ENCODE measurements at regions not wholly inside any gene's neighbourhood (a gene's known extent, or its start where the extent isn't known, plus 50 kb on each side); places are given as distances from the start of the nearest gene placed in this dataset.

DNA sequence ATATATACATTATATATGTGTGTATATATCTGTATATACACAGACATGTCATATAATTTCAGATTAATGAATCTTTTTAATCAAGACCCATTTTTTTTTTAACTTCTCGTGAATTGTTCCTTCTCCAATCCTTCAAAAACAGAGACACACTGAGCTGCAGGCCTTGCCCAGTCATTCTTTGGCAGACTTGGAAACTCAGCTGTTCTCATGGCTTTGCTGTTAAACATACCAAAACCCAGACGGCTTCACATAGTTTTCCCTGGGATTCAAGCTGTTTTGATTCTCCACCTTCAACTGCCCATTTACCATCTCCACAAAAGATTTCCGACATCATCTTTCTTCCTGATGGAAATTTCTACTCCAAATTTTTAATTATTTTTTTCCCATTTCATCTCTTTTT lies 148.7 kb downstream of the KCNJ2 start:
- TF ChIP-seq, protein P1, sequence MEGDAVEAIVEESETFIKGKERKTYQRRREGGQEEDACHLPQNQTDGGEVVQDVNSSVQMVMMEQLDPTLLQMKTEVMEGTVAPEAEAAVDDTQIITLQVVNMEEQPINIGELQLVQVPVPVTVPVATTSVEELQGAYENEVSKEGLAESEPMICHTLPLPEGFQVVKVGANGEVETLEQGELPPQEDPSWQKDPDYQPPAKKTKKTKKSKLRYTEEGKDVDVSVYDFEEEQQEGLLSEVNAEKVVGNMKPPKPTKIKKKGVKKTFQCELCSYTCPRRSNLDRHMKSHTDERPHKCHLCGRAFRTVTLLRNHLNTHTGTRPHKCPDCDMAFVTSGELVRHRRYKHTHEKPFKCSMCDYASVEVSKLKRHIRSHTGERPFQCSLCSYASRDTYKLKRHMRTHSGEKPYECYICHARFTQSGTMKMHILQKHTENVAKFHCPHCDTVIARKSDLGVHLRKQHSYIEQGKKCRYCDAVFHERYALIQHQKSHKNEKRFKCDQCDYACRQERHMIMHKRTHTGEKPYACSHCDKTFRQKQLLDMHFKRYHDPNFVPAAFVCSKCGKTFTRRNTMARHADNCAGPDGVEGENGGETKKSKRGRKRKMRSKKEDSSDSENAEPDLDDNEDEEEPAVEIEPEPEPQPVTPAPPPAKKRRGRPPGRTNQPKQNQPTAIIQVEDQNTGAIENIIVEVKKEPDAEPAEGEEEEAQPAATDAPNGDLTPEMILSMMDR (IDR thresholded peaks at IDR 0.05; ENCODE audit: low read depth, low read length, missing input control), result no peak
- TF ChIP-seq, protein P2, sequence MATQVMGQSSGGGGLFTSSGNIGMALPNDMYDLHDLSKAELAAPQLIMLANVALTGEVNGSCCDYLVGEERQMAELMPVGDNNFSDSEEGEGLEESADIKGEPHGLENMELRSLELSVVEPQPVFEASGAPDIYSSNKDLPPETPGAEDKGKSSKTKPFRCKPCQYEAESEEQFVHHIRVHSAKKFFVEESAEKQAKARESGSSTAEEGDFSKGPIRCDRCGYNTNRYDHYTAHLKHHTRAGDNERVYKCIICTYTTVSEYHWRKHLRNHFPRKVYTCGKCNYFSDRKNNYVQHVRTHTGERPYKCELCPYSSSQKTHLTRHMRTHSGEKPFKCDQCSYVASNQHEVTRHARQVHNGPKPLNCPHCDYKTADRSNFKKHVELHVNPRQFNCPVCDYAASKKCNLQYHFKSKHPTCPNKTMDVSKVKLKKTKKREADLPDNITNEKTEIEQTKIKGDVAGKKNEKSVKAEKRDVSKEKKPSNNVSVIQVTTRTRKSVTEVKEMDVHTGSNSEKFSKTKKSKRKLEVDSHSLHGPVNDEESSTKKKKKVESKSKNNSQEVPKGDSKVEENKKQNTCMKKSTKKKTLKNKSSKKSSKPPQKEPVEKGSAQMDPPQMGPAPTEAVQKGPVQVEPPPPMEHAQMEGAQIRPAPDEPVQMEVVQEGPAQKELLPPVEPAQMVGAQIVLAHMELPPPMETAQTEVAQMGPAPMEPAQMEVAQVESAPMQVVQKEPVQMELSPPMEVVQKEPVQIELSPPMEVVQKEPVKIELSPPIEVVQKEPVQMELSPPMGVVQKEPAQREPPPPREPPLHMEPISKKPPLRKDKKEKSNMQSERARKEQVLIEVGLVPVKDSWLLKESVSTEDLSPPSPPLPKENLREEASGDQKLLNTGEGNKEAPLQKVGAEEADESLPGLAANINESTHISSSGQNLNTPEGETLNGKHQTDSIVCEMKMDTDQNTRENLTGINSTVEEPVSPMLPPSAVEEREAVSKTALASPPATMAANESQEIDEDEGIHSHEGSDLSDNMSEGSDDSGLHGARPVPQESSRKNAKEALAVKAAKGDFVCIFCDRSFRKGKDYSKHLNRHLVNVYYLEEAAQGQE (IDR thresholded peaks at IDR 0.05), result no peak
- TF ChIP-seq RAD21 (IDR thresholded peaks at IDR 0.05) (no peak), RXRA (IDR thresholded peaks at IDR 0.05) (no peak), GABPA (IDR thresholded peaks at IDR 0.05 in 1 of 2, conservative IDR thresholded peaks at IDR 0.05 in 1 of 2) (no peak), FOXA2 (IDR thresholded peaks at IDR 0.05) (no peak), JUND (IDR thresholded peaks at IDR 0.05) (no peak), NR2F2 (IDR thresholded peaks at IDR 0.05) (no peak), FOXA1 (IDR thresholded peaks at IDR 0.05) (no peak), SP1 (IDR thresholded peaks at IDR 0.05) (no peak), EGR1 (IDR thresholded peaks at IDR 0.05; ENCODE audit: low read depth in 2 of 2) (no peak)
- TF ChIP-seq, protein P3, sequence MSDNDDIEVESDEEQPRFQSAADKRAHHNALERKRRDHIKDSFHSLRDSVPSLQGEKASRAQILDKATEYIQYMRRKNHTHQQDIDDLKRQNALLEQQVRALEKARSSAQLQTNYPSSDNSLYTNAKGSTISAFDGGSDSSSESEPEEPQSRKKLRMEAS (IDR thresholded peaks at IDR 0.05), result no peak
- TF ChIP-seq, protein P4, sequence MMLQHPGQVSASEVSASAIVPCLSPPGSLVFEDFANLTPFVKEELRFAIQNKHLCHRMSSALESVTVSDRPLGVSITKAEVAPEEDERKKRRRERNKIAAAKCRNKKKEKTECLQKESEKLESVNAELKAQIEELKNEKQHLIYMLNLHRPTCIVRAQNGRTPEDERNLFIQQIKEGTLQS (IDR thresholded peaks at IDR 0.05), result no peak
- TF ChIP-seq, protein P5, sequence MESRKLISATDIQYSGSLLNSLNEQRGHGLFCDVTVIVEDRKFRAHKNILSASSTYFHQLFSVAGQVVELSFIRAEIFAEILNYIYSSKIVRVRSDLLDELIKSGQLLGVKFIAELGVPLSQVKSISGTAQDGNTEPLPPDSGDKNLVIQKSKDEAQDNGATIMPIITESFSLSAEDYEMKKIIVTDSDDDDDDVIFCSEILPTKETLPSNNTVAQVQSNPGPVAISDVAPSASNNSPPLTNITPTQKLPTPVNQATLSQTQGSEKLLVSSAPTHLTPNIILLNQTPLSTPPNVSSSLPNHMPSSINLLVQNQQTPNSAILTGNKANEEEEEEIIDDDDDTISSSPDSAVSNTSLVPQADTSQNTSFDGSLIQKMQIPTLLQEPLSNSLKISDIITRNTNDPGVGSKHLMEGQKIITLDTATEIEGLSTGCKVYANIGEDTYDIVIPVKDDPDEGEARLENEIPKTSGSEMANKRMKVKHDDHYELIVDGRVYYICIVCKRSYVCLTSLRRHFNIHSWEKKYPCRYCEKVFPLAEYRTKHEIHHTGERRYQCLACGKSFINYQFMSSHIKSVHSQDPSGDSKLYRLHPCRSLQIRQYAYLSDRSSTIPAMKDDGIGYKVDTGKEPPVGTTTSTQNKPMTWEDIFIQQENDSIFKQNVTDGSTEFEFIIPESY (IDR thresholded peaks at IDR 0.05), result no peak

All from liver (tissue), 3 donors.